ENCODE measurements at regions not wholly inside any gene's neighbourhood (a gene's known extent, or its start where the extent isn't known, plus 50 kb on each side); places are given as distances from the start of the nearest gene placed in this dataset.

GRCh38 chr10:90141791-90142190 is 440.4 kb downstream of the KIF20B start:
- Histone ChIP-seq H3K4me1 (ENCODE audit: control insufficient read depth in 4 of 4, insufficient read depth in 4 of 4, low read length in 3 of 4) (no peaks in the 10 kb centered on the region), H3K9ac (ENCODE audit: low read depth in 1 of 2, low read length in 2 of 2) (no peak overlapping the region), H3K36me3 (ENCODE audit: control insufficient read depth in 4 of 4, insufficient read depth in 3 of 4, low read depth in 1 of 4, low read length in 3 of 4) (no peaks in the 10 kb centered on the region), H3K4me3 (ENCODE audit: low read depth in 1 of 3, low read length in 3 of 3) (no peak overlapping the region), H3K27ac (ENCODE audit: low read depth in 1 of 2, low read length in 2 of 2) (no peak overlapping the region), H3K27me3 (ENCODE audit: control insufficient read depth in 4 of 4, insufficient read depth in 4 of 4, low read length in 3 of 4) (no peaks in the 10 kb centered on the region), H3K9me3 (ENCODE audit: control insufficient read depth in 4 of 4, low read length in 3 of 4) (peaks cover 8 to 29% (median 21%) of the 10 kb centered on the region in 4 donors)
- TF ChIP-seq MAX (IDR thresholded peaks at IDR 0.05), result no peak
- no peak for TF ChIP-seq SP1 (IDR thresholded peaks at IDR 0.05)
- no peak for TF ChIP-seq JUND (IDR thresholded peaks at IDR 0.05)
- 61% methylated on average over 1 of the region's 1 CpG for WGBS
- DNase-seq (ENCODE audit: low spot score), result no peak

- Histone ChIP-seq H3K4me1 (ENCODE audit: control insufficient read depth in 4 of 4, insufficient read depth in 4 of 4, low read length in 3 of 4) (no peaks in the 10 kb centered on the region), H3K27ac (ENCODE audit: low read depth in 1 of 2, low read length in 2 of 2) (no peak overlapping the region), H3K9ac (ENCODE audit: low read depth in 1 of 2, low read length in 2 of 2) (no peak overlapping the region), H3K9me3 (ENCODE audit: control insufficient read depth in 4 of 4, low read length in 3 of 4) (peaks cover 0 to 15% (median 8%) of the 10 kb centered on the region in 4 donors), H3K36me3 (ENCODE audit: control insufficient read depth in 4 of 4, insufficient read depth in 3 of 4, low read depth in 1 of 4, low read length in 3 of 4) (no peaks in the 10 kb centered on the region), H3K4me3 (ENCODE audit: low read depth in 1 of 3, low read length in 3 of 3) (no peak overlapping the region), H3K27me3 (ENCODE audit: control insufficient read depth in 4 of 4, insufficient read depth in 4 of 4, low read length in 3 of 4) (no peaks in the 10 kb centered on the region)
- DNase-seq (ENCODE audit: low spot score), result no peak
- no peak for TF ChIP-seq GABPA (IDR thresholded peaks at IDR 0.05 in 1 of 2, conservative IDR thresholded peaks at IDR 0.05 in 1 of 2)
- TF ChIP-seq RXRA (IDR thresholded peaks at IDR 0.05), result no peak
- no peak for TF ChIP-seq MAX (IDR thresholded peaks at IDR 0.05)
- no peak for TF ChIP-seq SP1 (IDR thresholded peaks at IDR 0.05)
- TF ChIP-seq CTCF (IDR thresholded peaks at IDR 0.05; ENCODE audit: low read depth, low read length, missing input control), result no peak
- no peak for TF ChIP-seq ATF3 (IDR thresholded peaks at IDR 0.05)
- no peak for TF ChIP-seq TAF1 (conservative IDR thresholded peaks at IDR 0.05)
- no peak for TF ChIP-seq YY1 (IDR thresholded peaks at IDR 0.05)
- no peak for TF ChIP-seq EGR1 (IDR thresholded peaks at IDR 0.05; ENCODE audit: low read depth in 2 of 2)
- TF ChIP-seq NR2F2 (IDR thresholded peaks at IDR 0.05), result no peak
- TF ChIP-seq FOXA2 (IDR thresholded peaks at IDR 0.05), result no peak
- no peak for TF ChIP-seq REST (IDR thresholded peaks at IDR 0.05)
- TF ChIP-seq JUND (IDR thresholded peaks at IDR 0.05), result no peak
- no peak for TF ChIP-seq FOXA1 (IDR thresholded peaks at IDR 0.05)
- TF ChIP-seq HNF4G (IDR thresholded peaks at IDR 0.05), result no peak
- no peak for TF ChIP-seq ZBTB33 (IDR thresholded peaks at IDR 0.05)
- no peak for TF ChIP-seq RAD21 (IDR thresholded peaks at IDR 0.05)
- TF ChIP-seq HNF4A (conservative IDR thresholded peaks at IDR 0.05), result no peak
- WGBS, result 90% methylated on average over 1 of the region's 1 CpG
Measured at GRCh38 chr10:90143937-90144336, 442.5 kb downstream of the KIF20B start.
